Thoracic aorta (tissue), 2 donors: ENCODE measurements at regions not wholly inside any gene's neighbourhood (a gene's known extent, or its start where the extent isn't known, plus 50 kb on each side); places are given as distances from the start of the nearest gene placed in this dataset.

ENCODE experiments used
- ATAC-seq: fragments of 150-250 bp; one replicate; pipeline ENCODE4 v1.8.0; 2017; ENCODE audit warnings: low read depth; ENCODE audit not compliant: insufficient number of reproducible peaks, low FRiP score
- DNase-seq: peaks from one replicate; pipeline ENCODE4 v3.0.0-alpha.2; 2020; ENCODE audit warnings: low spot score
- H3K27ac ChIP-seq, 2 donors: fragments of 200-600 bp; sonication (generic); 1 replicate in 1 of 2; 2 replicates in 1 of 2; pipeline ENCODE4 v1.5.1; 2016; ENCODE audit warnings: mild to moderate bottlenecking in 2 of 2, moderate library complexity in 2 of 2
- H3K27me3 ChIP-seq: fragments of 200-600 bp; sonication (generic); replicated peaks from 2 replicates; pipeline ENCODE4 v1.6.0; 2016; ENCODE audit warnings: mild to moderate bottlenecking; ENCODE audit not compliant: insufficient read depth
- H3K36me3 ChIP-seq: fragments of 200-600 bp; sonication (generic); one replicate; pipeline ENCODE4 v1.5.1; 2016
- H3K4me1 ChIP-seq, 2 donors: fragments of 200-600 bp; sonication (generic); 1 replicate in 1 of 2; 2 replicates in 1 of 2; pipeline versions ENCODE4 v1.5.1 to v1.6.0; 2016; ENCODE audit warnings: low read depth in 2 of 2, mild to moderate bottlenecking in 1 of 2; ENCODE audit not compliant: control insufficient read depth in 1 of 2
- H3K4me3 ChIP-seq: fragments of 200-600 bp; sonication (generic); 2 replicates; pipeline ENCODE4 v1.5.1; 2016; ENCODE audit warnings: mild to moderate bottlenecking
- H3K9me3 ChIP-seq: fragments of 200-600 bp; sonication (generic); 2 replicates; pipeline ENCODE4 v1.5.1; 2016
- CTCF ChIP-seq: fragments of 200-600 bp; sonication (generic); IDR thresholded peaks from one replicate; pipeline ENCODE4 v1.5.1; 2019; ENCODE audit warnings: antibody characterized with exemption

- Histone ChIP-seq H3K4me1 (peaks cover 0 to 7% of the 10 kb centered on the region in 2 donors), H3K27me3 (no peaks in the 10 kb centered on the region), H3K36me3 (no peaks in the 10 kb centered on the region), H3K27ac (no peak overlapping the region), H3K9me3 (no peaks in the 10 kb centered on the region), H3K4me3 (no peak overlapping the region)
- no peak for ATAC-seq
- no peak for DNase-seq
- no peak for TF ChIP-seq CTCF
Observed at GRCh38 chr1:88053065-88053464, 631.0 kb upstream of the PKN2 start.

DNA sequence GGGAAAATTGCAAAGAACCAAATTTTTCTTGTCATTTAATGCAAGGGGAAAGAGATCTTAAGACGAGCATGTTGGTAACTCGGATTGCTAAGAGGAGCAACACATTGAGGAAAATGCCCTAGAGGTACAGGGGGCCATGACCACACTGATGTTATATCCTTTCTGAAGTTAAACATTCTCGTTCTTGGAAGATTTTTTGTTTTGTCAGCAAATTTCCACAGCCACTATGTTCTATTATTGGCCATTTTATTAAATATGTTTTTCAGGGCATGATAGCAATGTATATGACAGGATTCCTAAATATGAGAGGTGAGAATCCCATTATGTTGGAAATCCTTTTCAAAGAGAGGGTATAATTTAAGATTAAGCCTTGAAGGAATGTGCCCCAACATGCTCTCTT, 627.2 kb upstream of the PKN2 start:
- no peak for ATAC-seq
- TF ChIP-seq CTCF = no peak
- H3K4me1 ChIP-seq = no peaks in the 10 kb centered on the region
- no peak for DNase-seq
- H3K27ac ChIP-seq = no peak overlapping the region
- no peaks in the 10 kb centered on the region for H3K9me3 ChIP-seq
- no peaks in the 10 kb centered on the region for H3K36me3 ChIP-seq
- no peaks in the 10 kb centered on the region for H3K27me3 ChIP-seq
- H3K4me3 ChIP-seq = no peak overlapping the region

GRCh38 chr1:88058205-88058604, 625.9 kb upstream of the PKN2 start:
- no peak for ATAC-seq
- no peaks in the 10 kb centered on the region for H3K36me3 ChIP-seq

DNA sequence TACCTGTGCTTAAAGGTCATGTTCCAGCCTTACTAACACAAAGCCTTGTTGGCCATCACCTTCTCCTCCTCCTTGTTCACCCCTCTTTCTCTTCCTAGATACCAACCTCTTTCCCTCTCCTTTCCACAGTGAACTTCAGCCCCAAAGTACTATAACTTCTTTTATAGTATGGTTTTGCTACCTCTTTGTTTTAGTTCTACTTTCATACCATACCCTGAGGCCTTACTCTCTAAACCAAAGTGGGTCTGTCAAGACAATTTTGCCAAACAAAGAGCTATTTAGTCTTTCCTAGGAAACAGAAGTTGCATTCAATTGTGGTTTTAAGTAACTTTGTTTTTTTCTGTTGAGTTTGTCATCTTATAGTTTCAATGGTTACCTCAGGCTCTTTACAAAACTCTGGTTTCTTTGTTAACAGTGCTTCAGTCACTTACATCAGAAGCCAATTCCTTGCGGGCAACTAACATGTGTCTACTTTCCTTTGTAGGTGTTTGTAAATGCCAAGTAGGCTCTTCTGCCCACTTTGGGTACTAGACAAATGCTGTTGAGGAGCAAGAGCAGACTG, 623.9 kb upstream of the PKN2 start:
- DNase-seq (no peak), ATAC-seq (no peak)
- Histone ChIP-seq H3K4me1 (no peaks in the 10 kb centered on the region), H3K27me3 (no peaks in the 10 kb centered on the region), H3K4me3 (no peak overlapping the region), H3K9me3 (no peaks in the 10 kb centered on the region), H3K36me3 (no peaks in the 10 kb centered on the region), H3K27ac (no peak overlapping the region)
- no peak for TF ChIP-seq CTCF

More at GRCh38 chr1:88058205-88058604, 625.9 kb upstream of the PKN2 start:
- no peak for TF ChIP-seq CTCF
- Histone ChIP-seq H3K4me3 (no peak overlapping the region), H3K27ac (no peak overlapping the region), H3K4me1 (no peaks in the 10 kb centered on the region), H3K27me3 (no peaks in the 10 kb centered on the region), H3K9me3 (no peaks in the 10 kb centered on the region)
- DNase-seq = no peak

DNA sequence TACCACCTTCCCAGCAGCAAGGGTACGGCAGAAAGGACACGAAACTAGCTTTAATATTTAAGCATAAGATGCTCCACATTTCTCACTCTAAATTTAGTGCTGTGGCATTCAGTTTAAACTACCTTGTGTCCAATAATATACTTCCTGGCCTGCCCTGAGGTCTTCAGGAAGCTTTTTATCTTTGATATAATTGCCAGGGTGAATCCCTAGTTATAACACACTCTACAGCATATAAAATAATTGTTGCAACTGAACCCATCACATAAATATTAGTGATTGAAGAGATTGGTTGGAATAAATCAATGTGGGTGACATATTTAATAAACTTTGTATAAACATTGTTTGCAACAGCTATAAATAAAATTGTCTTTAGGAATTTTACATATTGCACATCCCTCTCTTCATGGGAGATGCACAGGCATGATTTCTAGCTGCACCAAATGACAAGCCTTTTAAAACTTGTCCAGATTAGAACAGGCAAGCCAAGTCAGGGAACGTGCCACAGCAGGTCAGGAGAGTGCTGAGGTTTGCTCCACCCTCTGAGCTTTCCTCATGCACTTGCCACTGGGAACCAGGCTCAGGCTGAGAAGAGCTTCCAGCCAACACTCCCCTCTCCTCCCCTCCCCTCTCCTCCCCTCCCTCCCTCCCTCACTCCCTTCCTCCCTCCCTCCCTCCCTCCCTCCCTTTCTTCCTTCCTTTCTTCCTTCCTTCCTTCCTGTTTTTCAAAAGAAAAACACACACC, 623.2 kb upstream of the PKN2 start:
- no peaks in the 10 kb centered on the region for H3K4me1 ChIP-seq
- no peaks in the 10 kb centered on the region for H3K27me3 ChIP-seq
- H3K4me3 ChIP-seq = no peak overlapping the region
- H3K36me3 ChIP-seq = no peaks in the 10 kb centered on the region
- no peak for ATAC-seq
- no peak overlapping the region for H3K27ac ChIP-seq
- H3K9me3 ChIP-seq = no peaks in the 10 kb centered on the region
- no peak for DNase-seq
- TF ChIP-seq CTCF = no peak
